Neural cell (in vitro differentiated cells): ENCODE measurements at regions not wholly inside any gene's neighbourhood (a gene's known extent, or its start where the extent isn't known, plus 50 kb on each side); places are given as distances from the start of the nearest gene placed in this dataset.

Experiments
- CTCF ChIP-seq: fragments of 450-650 bp; IDR thresholded peaks from 2 replicates; pipeline ENCODE4 v1.5.1; 2014; ENCODE audit warnings: antibody characterized with exemption, mild to moderate bottlenecking, moderate library complexity; ENCODE audit not compliant: poor library complexity, severe bottlenecking
- EP300 ChIP-seq: fragments of 450-650 bp; conservative IDR thresholded peaks from 2 replicates; pipeline ENCODE4 v1.6.1; 2014; ENCODE audit warnings: antibody characterized with exemption, mild to moderate bottlenecking, moderate library complexity; ENCODE audit not compliant: poor library complexity, severe bottlenecking
- EZH2 ChIP-seq: fragments of 200-600, 300-800 bp; shearing (Covaris generic), sonication (generic); IDR thresholded peaks from 2 replicates; pipeline ENCODE4 v1.6.1; 2014; ENCODE audit warnings: antibody characterized with exemption, low read length, borderline replicate concordance, mild to moderate bottlenecking; ENCODE audit not compliant: insufficient read depth, poor library complexity, severe bottlenecking
- MXI1 ChIP-seq: fragments of 450-650 bp; conservative IDR thresholded peaks from 2 replicates; pipeline ENCODE4 v1.6.1; 2014; ENCODE audit warnings: antibody characterized with exemption, mild to moderate bottlenecking; ENCODE audit not compliant: poor library complexity, severe bottlenecking
- TAF1 ChIP-seq: IDR thresholded peaks from 2 replicates; pipeline ENCODE4 v1.6.1; 2012; ENCODE audit warnings: low read depth
- TF ChIP-seq, protein P1 (sequence below): IDR thresholded peaks from 2 replicates; pipeline ENCODE4 v1.6.1; 2012; ENCODE audit warnings: borderline replicate concordance

GRCh38 chr6:134421501-134421900, 103.6 kb upstream of the SGK1 start:
- TF ChIP-seq CTCF (no peak), EZH2 (no peak), EP300 (no peak), TAF1 (no peak), MXI1 (no peak)
- TF ChIP-seq, protein P1, sequence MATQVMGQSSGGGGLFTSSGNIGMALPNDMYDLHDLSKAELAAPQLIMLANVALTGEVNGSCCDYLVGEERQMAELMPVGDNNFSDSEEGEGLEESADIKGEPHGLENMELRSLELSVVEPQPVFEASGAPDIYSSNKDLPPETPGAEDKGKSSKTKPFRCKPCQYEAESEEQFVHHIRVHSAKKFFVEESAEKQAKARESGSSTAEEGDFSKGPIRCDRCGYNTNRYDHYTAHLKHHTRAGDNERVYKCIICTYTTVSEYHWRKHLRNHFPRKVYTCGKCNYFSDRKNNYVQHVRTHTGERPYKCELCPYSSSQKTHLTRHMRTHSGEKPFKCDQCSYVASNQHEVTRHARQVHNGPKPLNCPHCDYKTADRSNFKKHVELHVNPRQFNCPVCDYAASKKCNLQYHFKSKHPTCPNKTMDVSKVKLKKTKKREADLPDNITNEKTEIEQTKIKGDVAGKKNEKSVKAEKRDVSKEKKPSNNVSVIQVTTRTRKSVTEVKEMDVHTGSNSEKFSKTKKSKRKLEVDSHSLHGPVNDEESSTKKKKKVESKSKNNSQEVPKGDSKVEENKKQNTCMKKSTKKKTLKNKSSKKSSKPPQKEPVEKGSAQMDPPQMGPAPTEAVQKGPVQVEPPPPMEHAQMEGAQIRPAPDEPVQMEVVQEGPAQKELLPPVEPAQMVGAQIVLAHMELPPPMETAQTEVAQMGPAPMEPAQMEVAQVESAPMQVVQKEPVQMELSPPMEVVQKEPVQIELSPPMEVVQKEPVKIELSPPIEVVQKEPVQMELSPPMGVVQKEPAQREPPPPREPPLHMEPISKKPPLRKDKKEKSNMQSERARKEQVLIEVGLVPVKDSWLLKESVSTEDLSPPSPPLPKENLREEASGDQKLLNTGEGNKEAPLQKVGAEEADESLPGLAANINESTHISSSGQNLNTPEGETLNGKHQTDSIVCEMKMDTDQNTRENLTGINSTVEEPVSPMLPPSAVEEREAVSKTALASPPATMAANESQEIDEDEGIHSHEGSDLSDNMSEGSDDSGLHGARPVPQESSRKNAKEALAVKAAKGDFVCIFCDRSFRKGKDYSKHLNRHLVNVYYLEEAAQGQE, result no peak
